GM23338 (cell line): ENCODE measurements at regions not wholly inside any gene's neighbourhood (a gene's known extent, or its start where the extent isn't known, plus 50 kb on each side); places are given as distances from the start of the nearest gene placed in this dataset.
"Not testable (repeated sequence)": the region's sequence is repeated elsewhere in the genome, so short reads cannot be mapped to it uniquely, and the experiment has no call there.

Experiments
- ATAC-seq: fragments of 200-7000 bp; cut with Tn5 transposase; 3 replicates; pipeline ENCODE4 v1.9.1; 2020
- DNase-seq: peaks from one replicate; pipeline ENCODE4 v3.0.0-alpha.2; 2015; ENCODE audit warnings: low spot score
- H2AFZ ChIP-seq: fragments of 200-600 bp; sonication (generic); 2 replicates; pipeline ENCODE4 v1.8.0; 2016; ENCODE audit warnings: antibody characterized with exemption, mild to moderate bottlenecking, moderate library complexity
- H3F3A ChIP-seq: fragments of 200-600 bp; sonication (generic); replicated peaks from 2 replicates; pipeline ENCODE4 v1.8.0; 2017; ENCODE audit warnings: antibody characterized with exemption, mixed run types, low read depth
- H3K27ac ChIP-seq: fragments of 200-600 bp; sonication (generic); 2 replicates; pipeline ENCODE4 v1.6.1; 2016; ENCODE audit warnings: low read depth
- H3K27me3 ChIP-seq: fragments of 200-600 bp; sonication (generic); 2 replicates; pipeline ENCODE4 v1.8.0; 2016; ENCODE audit warnings: mild to moderate bottlenecking, mixed run types, moderate library complexity; ENCODE audit not compliant: insufficient read depth
- H3K36me3 ChIP-seq: fragments of 200-600 bp; sonication (generic); 2 replicates; pipeline ENCODE4 v1.8.0; 2016; ENCODE audit warnings: mild to moderate bottlenecking; ENCODE audit not compliant: insufficient read depth
- H3K4me1 ChIP-seq: fragments of 200-600 bp; sonication (generic); 2 replicates; pipeline ENCODE4 v1.8.0; 2016; ENCODE audit warnings: mild to moderate bottlenecking, moderate library complexity; ENCODE audit not compliant: insufficient read depth
- H3K4me2 ChIP-seq: fragments of 200-600 bp; sonication (generic); 2 replicates; pipeline ENCODE4 v1.7.1; 2017; ENCODE audit warnings: mixed run types
- H3K4me3 ChIP-seq: fragments of 200-600 bp; sonication (generic); 2 replicates; pipeline ENCODE4 v1.6.1; 2016; ENCODE audit warnings: mixed run types
- H3K79me2 ChIP-seq: fragments of 200-600 bp; sonication (generic); replicated peaks from 2 replicates; pipeline ENCODE4 v1.8.0; 2017; ENCODE audit warnings: mild to moderate bottlenecking; ENCODE audit not compliant: insufficient read depth
- H3K9me2 ChIP-seq: fragments of 200-600 bp; sonication (generic); 2 replicates; pipeline ENCODE4 v1.8.0; 2017; ENCODE audit not compliant: insufficient read depth
- H4K20me1 ChIP-seq: fragments of 200-600 bp; sonication (generic); replicated peaks from 2 replicates; pipeline ENCODE4 v1.8.0; 2017; ENCODE audit warnings: mild to moderate bottlenecking; ENCODE audit not compliant: insufficient read depth
- H3K27ac Mint-ChIP-seq: 2 replicates; pipeline ENCODE4 v1.8.0; 2020; ENCODE audit warnings: inconsistent platforms, mild to moderate bottlenecking, moderate library complexity, mixed read lengths
- H3K27me3 Mint-ChIP-seq: 3 replicates; pipeline ENCODE4 v1.8.0; 2022; ENCODE audit warnings: low read depth, mild to moderate bottlenecking, moderate library complexity, mixed read lengths, inconsistent platforms; ENCODE audit not compliant: insufficient read depth, poor library complexity
- H3K36me3 Mint-ChIP-seq: 3 replicates; pipeline ENCODE4 v1.8.0; 2021; ENCODE audit warnings: low read depth, mild to moderate bottlenecking, inconsistent platforms, moderate library complexity, mixed read lengths
- H3K4me1 Mint-ChIP-seq: 3 replicates; pipeline ENCODE4 v1.8.0; 2020; ENCODE audit warnings: mild to moderate bottlenecking, inconsistent platforms, mixed read lengths
- H3K4me3 Mint-ChIP-seq: 3 replicates; pipeline ENCODE4 v1.8.0; 2021; ENCODE audit warnings: moderate library complexity, mild to moderate bottlenecking, inconsistent platforms, mixed read lengths
- H3K9me3 Mint-ChIP-seq: 3 replicates; pipeline ENCODE4 v1.8.0; 2020; ENCODE audit warnings: moderate library complexity, mild to moderate bottlenecking, inconsistent platforms, mixed read lengths
- JUNB ChIP-seq: IDR thresholded peaks from one replicate; pipeline ENCODE4 v1.6.1; 2016; ENCODE audit warnings: antibody characterized with exemption; ENCODE audit not compliant: unreplicated experiment
- STAT1 ChIP-seq: IDR thresholded peaks from one replicate; pipeline ENCODE4 v1.6.1; 2016; ENCODE audit warnings: antibody characterized with exemption; ENCODE audit not compliant: unreplicated experiment
- ZNF114 ChIP-seq: fragments of 250-450 bp; sonication (Bioruptor Pico); IDR thresholded peaks from 2 replicates; pipeline ENCODE4 v1.5.0; 2020; ENCODE audit warnings: mild to moderate bottlenecking, moderate library complexity
- TF ChIP-seq, protein P1 (sequence below): fragments of 250-450 bp; sonication (Bioruptor Pico); IDR thresholded peaks from 2 replicates; pipeline ENCODE4 v1.5.0; 2020; ENCODE audit warnings: mild to moderate bottlenecking, moderate library complexity
- TF ChIP-seq, protein P2 (sequence below), 2 experiments: fragments of 200-600 bp in 1 of 2; sonication (generic) in 1 of 2; conservative IDR thresholded peaks; 2 replicates each; pipeline versions ENCODE4 v1.5.1 to v1.6.1; 2016 to 2017; ENCODE audit warnings: antibody characterized with exemption in 2 of 2, low read depth in 2 of 2, mild to moderate bottlenecking in 2 of 2, moderate library complexity in 1 of 2

DNA sequence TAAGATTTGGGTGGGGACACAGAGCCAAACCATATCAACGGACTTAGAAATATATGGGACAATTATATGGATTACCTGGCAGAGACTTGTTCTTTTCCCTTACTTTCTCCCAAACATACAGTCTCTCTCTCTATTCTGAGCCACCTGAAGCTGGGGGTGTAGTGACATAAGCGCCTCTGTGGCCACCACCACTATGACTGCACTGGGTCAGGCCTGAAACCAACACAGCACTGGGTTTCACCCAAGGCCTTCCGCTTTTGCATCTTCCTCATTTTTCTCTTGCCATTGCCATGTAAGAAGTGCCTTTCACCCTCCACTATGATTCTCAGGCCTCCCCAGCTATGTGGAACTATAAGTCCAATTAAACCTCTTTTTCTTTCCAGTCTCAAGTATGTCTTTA lies 514.5 kb upstream of the FOXG1 start:
- not testable (repeated sequence) for H3K4me2 ChIP-seq, H4K20me1 ChIP-seq, H2AFZ ChIP-seq, H3K27ac ChIP-seq, H3K27ac Mint-ChIP-seq, DNase-seq, H3K27me3 ChIP-seq, H3K27me3 Mint-ChIP-seq, H3K9me2 ChIP-seq, H3K4me1 Mint-ChIP-seq, H3K4me3 Mint-ChIP-seq, ATAC-seq, H3K4me1 ChIP-seq, H3K79me2 ChIP-seq, H3K36me3 Mint-ChIP-seq, H3K4me3 ChIP-seq, H3F3A ChIP-seq, H3K36me3 ChIP-seq
- H3K9me3 Mint-ChIP-seq: peaks cover 25% of the 10 kb centered on the region

DNA sequence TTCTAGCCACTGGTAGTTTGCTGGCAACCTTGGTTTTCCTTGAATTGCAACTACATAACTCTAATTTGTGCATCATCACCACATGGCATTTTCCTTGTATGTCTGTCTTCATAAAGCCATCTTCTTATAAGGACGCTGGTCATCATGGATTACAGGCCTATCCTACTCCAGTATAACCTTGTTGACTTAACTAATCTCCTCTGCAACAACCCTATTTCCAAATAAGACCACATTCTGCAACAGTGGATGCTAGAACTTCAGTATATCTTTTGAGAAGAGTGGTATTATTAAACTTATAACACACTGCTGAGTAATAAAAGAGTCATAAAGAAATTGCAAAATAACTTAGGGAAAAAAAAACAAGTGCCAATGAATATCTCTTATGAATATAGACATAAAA lies 511.8 kb upstream of the FOXG1 start:
- Mint-ChIP-seq H3K4me3 (no peak overlapping the region), H3K9me3 (peaks cover 10% of the 10 kb centered on the region; the same call in 2 of the 3 replicates), H3K36me3 (no peaks in the 10 kb centered on the region), H3K27ac (no peak overlapping the region), H3K27me3 (no peaks in the 10 kb centered on the region), H3K4me1 (no peaks in the 10 kb centered on the region)
- no peak overlapping the region for H2AFZ ChIP-seq
- H3F3A ChIP-seq: no peaks in the 10 kb centered on the region
- TF ChIP-seq, protein P1, sequence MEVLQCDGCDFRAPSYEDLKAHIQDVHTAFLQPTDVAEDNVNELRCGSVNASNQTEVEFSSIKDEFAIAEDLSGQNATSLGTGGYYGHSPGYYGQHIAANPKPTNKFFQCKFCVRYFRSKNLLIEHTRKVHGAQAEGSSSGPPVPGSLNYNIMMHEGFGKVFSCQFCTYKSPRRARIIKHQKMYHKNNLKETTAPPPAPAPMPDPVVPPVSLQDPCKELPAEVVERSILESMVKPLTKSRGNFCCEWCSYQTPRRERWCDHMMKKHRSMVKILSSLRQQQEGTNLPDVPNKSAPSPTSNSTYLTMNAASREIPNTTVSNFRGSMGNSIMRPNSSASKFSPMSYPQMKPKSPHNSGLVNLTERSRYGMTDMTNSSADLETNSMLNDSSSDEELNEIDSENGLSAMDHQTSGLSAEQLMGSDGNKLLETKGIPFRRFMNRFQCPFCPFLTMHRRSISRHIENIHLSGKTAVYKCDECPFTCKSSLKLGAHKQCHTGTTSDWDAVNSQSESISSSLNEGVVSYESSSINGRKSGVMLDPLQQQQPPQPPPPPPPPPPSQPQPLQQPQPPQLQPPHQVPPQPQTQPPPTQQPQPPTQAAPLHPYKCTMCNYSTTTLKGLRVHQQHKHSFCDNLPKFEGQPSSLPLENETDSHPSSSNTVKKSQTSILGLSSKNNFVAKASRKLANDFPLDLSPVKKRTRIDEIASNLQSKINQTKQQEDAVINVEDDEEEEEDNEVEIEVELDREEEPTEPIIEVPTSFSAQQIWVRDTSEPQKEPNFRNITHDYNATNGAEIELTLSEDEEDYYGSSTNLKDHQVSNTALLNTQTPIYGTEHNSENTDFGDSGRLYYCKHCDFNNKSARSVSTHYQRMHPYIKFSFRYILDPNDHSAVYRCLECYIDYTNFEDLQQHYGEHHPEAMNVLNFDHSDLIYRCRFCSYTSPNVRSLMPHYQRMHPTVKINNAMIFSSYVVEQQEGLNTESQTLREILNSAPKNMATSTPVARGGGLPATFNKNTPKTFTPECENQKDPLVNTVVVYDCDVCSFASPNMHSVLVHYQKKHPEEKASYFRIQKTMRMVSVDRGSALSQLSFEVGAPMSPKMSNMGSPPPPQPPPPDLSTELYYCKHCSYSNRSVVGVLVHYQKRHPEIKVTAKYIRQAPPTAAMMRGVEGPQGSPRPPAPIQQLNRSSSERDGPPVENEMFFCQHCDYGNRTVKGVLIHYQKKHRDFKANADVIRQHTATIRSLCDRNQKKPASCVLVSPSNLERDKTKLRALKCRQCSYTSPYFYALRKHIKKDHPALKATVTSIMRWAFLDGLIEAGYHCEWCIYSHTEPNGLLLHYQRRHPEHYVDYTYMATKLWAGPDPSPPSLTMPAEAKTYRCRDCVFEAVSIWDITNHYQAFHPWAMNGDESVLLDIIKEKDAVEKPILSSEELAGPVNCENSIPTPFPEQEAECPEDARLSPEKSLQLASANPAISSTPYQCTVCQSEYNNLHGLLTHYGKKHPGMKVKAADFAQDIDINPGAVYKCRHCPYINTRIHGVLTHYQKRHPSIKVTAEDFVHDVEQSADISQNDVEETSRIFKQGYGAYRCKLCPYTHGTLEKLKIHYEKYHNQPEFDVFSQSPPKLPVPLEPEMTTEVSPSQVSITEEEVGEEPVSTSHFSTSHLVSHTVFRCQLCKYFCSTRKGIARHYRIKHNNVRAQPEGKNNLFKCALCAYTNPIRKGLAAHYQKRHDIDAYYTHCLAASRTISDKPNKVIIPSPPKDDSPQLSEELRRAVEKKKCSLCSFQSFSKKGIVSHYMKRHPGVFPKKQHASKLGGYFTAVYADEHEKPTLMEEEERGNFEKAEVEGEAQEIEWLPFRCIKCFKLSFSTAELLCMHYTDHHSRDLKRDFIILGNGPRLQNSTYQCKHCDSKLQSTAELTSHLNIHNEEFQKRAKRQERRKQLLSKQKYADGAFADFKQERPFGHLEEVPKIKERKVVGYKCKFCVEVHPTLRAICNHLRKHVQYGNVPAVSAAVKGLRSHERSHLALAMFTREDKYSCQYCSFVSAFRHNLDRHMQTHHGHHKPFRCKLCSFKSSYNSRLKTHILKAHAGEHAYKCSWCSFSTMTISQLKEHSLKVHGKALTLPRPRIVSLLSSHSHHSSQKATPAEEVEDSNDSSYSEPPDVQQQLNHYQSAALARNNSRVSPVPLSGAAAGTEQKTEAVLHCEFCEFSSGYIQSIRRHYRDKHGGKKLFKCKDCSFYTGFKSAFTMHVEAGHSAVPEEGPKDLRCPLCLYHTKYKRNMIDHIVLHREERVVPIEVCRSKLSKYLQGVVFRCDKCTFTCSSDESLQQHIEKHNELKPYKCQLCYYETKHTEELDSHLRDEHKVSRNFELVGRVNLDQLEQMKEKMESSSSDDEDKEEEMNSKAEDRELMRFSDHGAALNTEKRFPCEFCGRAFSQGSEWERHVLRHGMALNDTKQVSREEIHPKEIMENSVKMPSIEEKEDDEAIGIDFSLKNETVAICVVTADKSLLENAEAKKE (CRISPR knock-in tag): no peak
- TF ChIP-seq JUNB (no peak), ZNF114 (CRISPR knock-in tag) (no peak), STAT1 (no peak)
- TF ChIP-seq, protein P2, sequence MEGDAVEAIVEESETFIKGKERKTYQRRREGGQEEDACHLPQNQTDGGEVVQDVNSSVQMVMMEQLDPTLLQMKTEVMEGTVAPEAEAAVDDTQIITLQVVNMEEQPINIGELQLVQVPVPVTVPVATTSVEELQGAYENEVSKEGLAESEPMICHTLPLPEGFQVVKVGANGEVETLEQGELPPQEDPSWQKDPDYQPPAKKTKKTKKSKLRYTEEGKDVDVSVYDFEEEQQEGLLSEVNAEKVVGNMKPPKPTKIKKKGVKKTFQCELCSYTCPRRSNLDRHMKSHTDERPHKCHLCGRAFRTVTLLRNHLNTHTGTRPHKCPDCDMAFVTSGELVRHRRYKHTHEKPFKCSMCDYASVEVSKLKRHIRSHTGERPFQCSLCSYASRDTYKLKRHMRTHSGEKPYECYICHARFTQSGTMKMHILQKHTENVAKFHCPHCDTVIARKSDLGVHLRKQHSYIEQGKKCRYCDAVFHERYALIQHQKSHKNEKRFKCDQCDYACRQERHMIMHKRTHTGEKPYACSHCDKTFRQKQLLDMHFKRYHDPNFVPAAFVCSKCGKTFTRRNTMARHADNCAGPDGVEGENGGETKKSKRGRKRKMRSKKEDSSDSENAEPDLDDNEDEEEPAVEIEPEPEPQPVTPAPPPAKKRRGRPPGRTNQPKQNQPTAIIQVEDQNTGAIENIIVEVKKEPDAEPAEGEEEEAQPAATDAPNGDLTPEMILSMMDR (conservative IDR thresholded peaks at IDR 0.05; ENCODE audit: low read depth in 2 of 2): no peak
- no peaks in the 10 kb centered on the region for H3K36me3 ChIP-seq
- no peaks in the 10 kb centered on the region for H4K20me1 ChIP-seq
- DNase-seq: no peak
- H3K4me1 ChIP-seq: no peaks in the 10 kb centered on the region
- H3K27me3 ChIP-seq: no peaks in the 10 kb centered on the region
- no peaks in the 10 kb centered on the region for H3K9me2 ChIP-seq
- no peak for ATAC-seq
- H3K27ac ChIP-seq: no peak overlapping the region
- H3K4me2 ChIP-seq: no peak overlapping the region
- no peak overlapping the region for H3K4me3 ChIP-seq
- H3K79me2 ChIP-seq: no peaks in the 10 kb centered on the region
